Activated CD4-positive, alpha-beta T cell treated with anti-CD3 and anti-CD28 coated beads for 36 hours (primary cell): ENCODE measurements at regions not wholly inside any gene's neighbourhood (a gene's known extent, or its start where the extent isn't known, plus 50 kb on each side); places are given as distances from the start of the nearest gene placed in this dataset.
"Not testable (repeated sequence)": the region's sequence is repeated elsewhere in the genome, so short reads cannot be mapped to it uniquely, and the experiment has no call there.

ENCODE experiments used
- ATAC-seq: fragments of 200-7000 bp; cut with Tn5 transposase; one replicate; pipeline ENCODE4 v1.10.0; 2021; ENCODE audit warnings: mild to moderate bottlenecking, moderate library complexity
- CTCF ChIA-PET: fragments of 350-600 bp; sonication (Branson Sonifier 250); formaldehyde crosslinking; loops from one replicate; lab custom pipeline; 2021; ENCODE audit warnings: antibody characterized with exemption; lab: Charles Lee
- POLR2A ChIA-PET: fragments of 350-600 bp; sonication (Branson Sonifier 250); formaldehyde crosslinking; loops from one replicate; lab custom pipeline; 2021; ENCODE audit warnings: antibody characterized with exemption, inconsistent platforms; lab: Charles Lee
- DNase-seq: peaks from one replicate; pipeline ENCODE4 v3.0.0-alpha.2; 2020
- H3K27ac Mint-ChIP-seq: one replicate; pipeline ENCODE4 v1.8.0; 2021; ENCODE audit warnings: mixed read lengths
- H3K27me3 Mint-ChIP-seq: one replicate; pipeline ENCODE4 v1.8.0; 2021; ENCODE audit warnings: mixed read lengths
- H3K36me3 Mint-ChIP-seq: one replicate; pipeline ENCODE4 v1.8.0; 2021; ENCODE audit warnings: low read depth, mixed read lengths
- H3K4me1 Mint-ChIP-seq: one replicate; pipeline ENCODE4 v1.8.0; 2021; ENCODE audit warnings: mixed read lengths
- H3K4me3 Mint-ChIP-seq: one replicate; pipeline ENCODE4 v1.8.0; 2021; ENCODE audit warnings: mild to moderate bottlenecking, moderate library complexity, mixed read lengths
- H3K9me3 Mint-ChIP-seq: one replicate; pipeline ENCODE4 v1.8.0; 2021; ENCODE audit warnings: low read depth, mixed read lengths
- intact Hi-C, 2 experiments: fragments of 100-400 bp; cut with DNase I in 1 of 2; cut with micrococcal nuclease in 1 of 2; formaldehyde crosslinking; loops; one replicate each; pipeline versions ENCODE4 v1.14.2 to v1.15.1; 2022 to 2024; cut with DNase I, micrococcal nuclease

DNA sequence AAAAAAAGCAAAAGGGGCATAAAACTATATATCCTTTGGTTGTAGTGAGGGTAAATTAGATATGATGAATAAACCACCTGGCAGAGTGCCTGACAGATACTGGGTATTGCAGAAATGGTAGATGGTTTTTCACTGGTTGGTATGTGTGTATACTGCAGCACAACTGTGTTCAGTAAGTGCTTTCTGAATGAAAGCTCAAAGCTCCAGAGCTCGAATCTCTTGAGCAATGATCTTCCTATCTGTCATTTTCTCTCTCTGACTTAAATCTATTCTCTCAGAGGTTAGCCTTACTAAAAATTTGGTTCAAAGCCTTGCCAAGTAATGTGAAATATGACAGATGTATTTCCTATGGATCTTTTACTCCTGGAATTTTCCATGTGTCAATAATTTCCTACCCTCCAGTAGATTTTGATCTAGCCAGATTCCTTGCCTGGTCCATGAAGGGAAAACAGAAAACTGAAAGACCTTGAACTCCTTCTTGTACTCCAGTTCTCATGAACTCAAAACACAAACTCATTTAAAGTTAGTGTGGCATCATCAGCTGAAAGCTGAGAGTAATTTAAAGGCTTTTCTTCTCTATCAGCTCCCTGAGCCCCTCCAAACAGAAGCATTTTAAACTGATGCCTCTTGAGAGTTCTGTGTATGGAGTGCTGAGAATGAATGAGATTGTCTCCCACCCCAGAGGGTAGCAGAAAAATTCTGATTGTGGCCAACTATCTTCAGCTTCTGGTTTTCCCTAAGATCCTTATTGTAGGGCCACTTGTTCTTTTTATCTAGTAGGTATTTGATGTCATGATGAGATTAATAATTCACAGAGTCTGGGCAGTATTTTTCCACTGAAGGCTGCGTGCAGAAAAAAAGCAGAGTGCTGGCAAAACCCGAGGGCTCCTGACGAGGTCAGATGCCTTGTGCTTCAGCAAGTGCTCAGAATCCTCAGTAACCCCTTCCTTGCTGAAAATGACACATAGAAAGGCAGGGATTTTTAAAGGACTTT is 363.4 kb upstream of the BOD1L1 start:
- H3K27ac Mint-ChIP-seq = no peak overlapping the region
- no peaks in the 10 kb centered on the region for H3K27me3 Mint-ChIP-seq
- DNase-seq (no peak), ATAC-seq (no peak)
- no peak overlapping the region for H3K4me3 Mint-ChIP-seq
- no peaks in the 10 kb centered on the region for H3K4me1 Mint-ChIP-seq
- intact Hi-C loops = no loop called here
- H3K9me3 Mint-ChIP-seq = no peaks in the 10 kb centered on the region
- H3K36me3 Mint-ChIP-seq = no peaks in the 10 kb centered on the region
- ChIA-PET POLR2A (no interaction called here), CTCF (no interaction called here)

DNA sequence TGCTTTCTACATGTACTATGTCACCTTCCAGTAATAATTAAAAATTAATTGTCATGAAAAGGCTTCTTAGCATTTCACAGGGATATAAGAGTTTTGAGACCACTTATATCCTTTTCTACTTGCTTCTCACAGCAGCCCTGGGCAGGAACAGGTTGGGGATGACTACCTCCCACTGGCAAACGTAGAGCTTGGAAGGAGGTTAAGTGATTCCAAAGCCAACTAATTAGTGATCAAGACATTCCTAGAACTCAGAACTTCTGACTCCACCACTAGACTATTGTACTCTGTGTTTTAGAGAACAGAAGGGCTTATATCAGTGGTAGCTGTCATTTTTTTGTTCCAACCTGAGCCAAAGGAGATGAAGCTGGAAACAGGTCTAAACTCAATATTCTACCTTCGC is 364.5 kb upstream of the BOD1L1 start:
- ATAC-seq (no peak), DNase-seq (no peak)
- POLR2A ChIA-PET = no interaction called here
- Mint-ChIP-seq H3K27me3 (no peaks in the 10 kb centered on the region), H3K4me1 (no peaks in the 10 kb centered on the region), H3K9me3 (no peaks in the 10 kb centered on the region), H3K36me3 (no peaks in the 10 kb centered on the region), H3K4me3 (no peak overlapping the region), H3K27ac (no peak overlapping the region)
- CTCF ChIA-PET = no interaction called here
- intact Hi-C loops = no loop called here

DNA sequence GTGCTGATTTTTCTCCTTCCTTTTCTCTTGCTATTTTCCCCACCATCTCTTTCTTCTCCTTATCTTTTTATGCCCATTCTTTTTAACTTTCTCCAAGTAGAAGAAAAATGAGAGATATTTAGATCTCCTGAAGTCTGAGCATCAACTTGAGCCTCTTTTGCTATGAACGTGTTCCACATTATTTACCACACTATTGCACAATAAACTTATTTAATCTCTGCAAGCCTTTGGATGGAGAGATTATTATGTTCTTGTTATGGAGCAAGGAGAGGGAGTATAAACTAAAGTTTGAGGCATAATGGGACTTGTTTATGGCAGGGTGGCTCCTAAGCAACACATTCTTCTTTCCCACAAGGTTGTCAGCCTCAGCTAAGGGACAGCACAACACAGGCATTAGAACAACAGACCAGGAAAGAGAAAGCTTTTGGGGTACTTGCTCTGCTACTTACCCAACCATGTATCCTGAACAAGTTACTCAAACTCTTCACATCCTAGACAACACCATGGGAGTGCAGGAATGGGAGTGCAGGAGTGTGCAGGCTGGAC is 365.5 kb upstream of the BOD1L1 start:
- intact Hi-C loops = no loop called here
- Mint-ChIP-seq H3K4me3 (no peak overlapping the region), H3K27ac (no peak overlapping the region), H3K27me3 (no peaks in the 10 kb centered on the region), H3K36me3 (no peaks in the 10 kb centered on the region), H3K9me3 (no peaks in the 10 kb centered on the region), H3K4me1 (no peaks in the 10 kb centered on the region)
- ATAC-seq (no peak), DNase-seq (no peak)
- ChIA-PET POLR2A (no interaction called here), CTCF (interaction anchor here (0.6 kb wide), 1 partner anchor 8 kb away, joined by 4 read pairs; no protein-coding TSS in a partner anchor)

DNA sequence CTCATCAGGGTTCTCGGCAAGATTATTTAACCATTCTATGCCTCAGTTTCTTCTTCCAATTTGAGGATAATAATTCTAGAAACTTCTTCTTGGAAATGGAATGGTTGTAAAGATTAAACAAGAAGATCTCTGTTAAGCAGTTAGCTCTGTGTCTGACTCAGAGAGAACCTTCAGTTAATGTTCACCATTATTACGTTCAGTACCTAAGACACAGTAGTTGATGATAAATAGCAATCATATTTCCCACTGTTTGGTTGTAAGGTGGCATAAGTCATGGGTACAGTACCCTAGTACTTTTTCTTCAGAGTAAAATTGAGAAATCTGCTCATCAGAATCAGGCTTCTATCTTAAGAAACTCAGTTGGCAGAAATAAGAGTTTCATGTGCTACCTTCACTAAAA is 366.5 kb upstream of the BOD1L1 start:
- no peaks in the 10 kb centered on the region for H3K27me3 Mint-ChIP-seq
- H3K9me3 Mint-ChIP-seq = no peaks in the 10 kb centered on the region
- DNase-seq (no peak), ATAC-seq (no peak)
- H3K36me3 Mint-ChIP-seq = no peaks in the 10 kb centered on the region
- H3K4me1 Mint-ChIP-seq = no peaks in the 10 kb centered on the region
- CTCF ChIA-PET = no interaction called here
- no peak overlapping the region for H3K4me3 Mint-ChIP-seq
- POLR2A ChIA-PET = no interaction called here
- intact Hi-C loops = no loop called here
- H3K27ac Mint-ChIP-seq = no peak overlapping the region

GRCh38 chr4:13998850-13999445 is 371.4 kb upstream of the BOD1L1 start:
- Mint-ChIP-seq H3K27me3 (no peaks in the 10 kb centered on the region), H3K4me3 (no peak overlapping the region), H3K27ac (no peak overlapping the region), H3K4me1 (no peaks in the 10 kb centered on the region), H3K36me3 (no peaks in the 10 kb centered on the region), H3K9me3 (peaks cover 14% of the 10 kb centered on the region)
- CTCF ChIA-PET = no interaction called here
- intact Hi-C loops = no loop called here
- POLR2A ChIA-PET = no interaction called here
- ATAC-seq (no peak), DNase-seq (no peak)

DNA sequence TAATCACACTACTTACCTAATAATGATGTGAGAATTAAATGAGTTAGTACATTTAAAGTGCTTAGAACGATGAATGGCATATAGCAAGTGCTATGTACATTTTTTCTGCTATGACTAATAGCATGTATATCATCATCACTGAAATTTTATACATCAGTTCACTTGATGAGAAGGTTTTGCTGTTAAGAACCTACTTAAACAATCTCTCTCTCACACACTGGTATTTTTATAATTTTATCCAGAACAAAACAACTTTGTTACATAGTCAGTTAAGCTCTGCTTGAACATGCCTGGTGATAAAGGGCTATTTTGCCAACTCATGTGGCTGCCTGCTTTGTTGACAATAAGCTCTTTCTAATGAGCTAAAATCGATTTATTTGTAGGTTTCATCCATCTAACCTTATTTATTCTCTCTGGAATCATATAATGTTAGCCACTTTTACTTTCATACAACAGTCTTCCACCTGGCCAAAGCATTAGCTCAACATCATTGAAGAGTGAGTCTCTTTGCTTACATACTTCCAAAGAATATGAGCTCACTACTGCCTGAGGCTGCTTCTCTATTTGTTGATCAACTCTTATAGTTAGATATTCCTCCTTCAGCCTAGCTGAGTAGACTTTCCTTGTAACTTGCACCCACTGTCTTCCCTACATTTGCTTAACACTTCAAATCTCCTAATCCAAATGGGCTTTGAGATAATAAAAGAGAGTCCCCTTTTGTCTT is 372.7 kb upstream of the BOD1L1 start:
- intact Hi-C loops = no loop called here
- Mint-ChIP-seq H3K9me3 (peaks cover 14% of the 10 kb centered on the region), H3K4me1 (no peaks in the 10 kb centered on the region), H3K27me3 (no peaks in the 10 kb centered on the region), H3K36me3 (no peaks in the 10 kb centered on the region), H3K4me3 (no peak overlapping the region), H3K27ac (no peak overlapping the region)
- DNase-seq (no peak), ATAC-seq (no peak)
- ChIA-PET POLR2A (no interaction called here), CTCF (no interaction called here)

DNA sequence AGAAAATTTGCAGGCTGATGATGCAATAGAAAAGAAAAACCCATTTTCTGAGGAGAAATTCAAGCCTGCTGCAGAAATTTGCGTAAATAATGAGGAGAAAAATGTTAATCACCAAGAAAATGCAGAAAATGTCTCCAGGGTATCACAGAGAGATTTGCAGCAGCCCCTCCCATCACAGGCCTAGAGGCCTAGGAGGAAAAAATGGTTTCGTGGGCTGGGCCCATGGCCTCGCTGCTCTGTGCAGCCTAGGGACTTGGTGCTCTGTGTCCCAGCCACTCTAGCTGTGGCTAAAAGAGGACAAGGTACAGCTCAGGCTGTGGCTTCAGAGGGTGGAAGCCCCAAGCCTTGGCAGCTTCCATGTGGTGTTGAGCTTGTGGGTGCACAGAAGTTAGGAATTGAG is 374.8 kb upstream of the BOD1L1 start:
- H3K27me3 Mint-ChIP-seq, POLR2A ChIA-PET, intact Hi-C loops, DNase-seq, H3K27ac Mint-ChIP-seq, H3K36me3 Mint-ChIP-seq, H3K4me1 Mint-ChIP-seq, ATAC-seq, CTCF ChIA-PET, H3K4me3 Mint-ChIP-seq: not testable (repeated sequence)
- H3K9me3 Mint-ChIP-seq = peaks cover 14% of the 10 kb centered on the region

- no peaks in the 10 kb centered on the region for H3K36me3 Mint-ChIP-seq
Observed at GRCh38 chr4:14008494-14008893, 381.0 kb upstream of the BOD1L1 start.

DNA sequence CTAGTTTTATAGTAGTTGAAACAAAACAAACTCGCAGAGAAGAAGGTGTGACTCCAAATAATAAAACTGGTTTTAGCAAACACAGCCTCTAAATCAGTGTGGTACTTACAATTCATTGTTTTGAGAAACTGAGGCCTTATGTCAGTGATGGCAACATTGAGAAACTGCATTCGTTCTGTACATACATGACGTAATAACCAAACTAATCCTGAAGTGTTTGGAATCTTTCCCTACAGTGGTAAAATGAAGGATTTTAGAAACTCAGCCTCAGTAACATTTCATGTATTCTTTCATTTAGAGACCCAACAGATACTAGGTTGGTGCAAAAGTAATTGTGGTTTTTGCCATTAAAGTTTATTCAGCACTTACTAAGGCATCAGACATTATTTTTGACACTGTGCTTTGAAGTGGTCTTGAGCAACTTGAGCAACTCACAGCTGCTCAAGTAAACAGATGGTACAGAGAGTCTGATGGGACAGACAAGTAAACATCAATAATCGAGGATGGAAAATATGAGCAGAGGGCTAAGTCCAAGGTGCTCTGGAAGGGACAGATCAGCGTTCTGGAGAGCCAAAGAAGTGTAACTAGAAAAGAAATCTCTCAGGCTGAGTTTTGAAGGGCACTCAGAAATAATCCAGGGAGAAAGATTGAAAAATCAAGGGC is 390.8 kb upstream of the BOD1L1 start:
- ATAC-seq (no peak), DNase-seq (no peak)
- peaks cover 5% of the 10 kb centered on the region for H3K9me3 Mint-ChIP-seq
- ChIA-PET CTCF (no interaction called here), POLR2A (no interaction called here)
- H3K36me3 Mint-ChIP-seq = no peaks in the 10 kb centered on the region
- H3K27ac Mint-ChIP-seq = no peak overlapping the region
- H3K4me3 Mint-ChIP-seq = no peak overlapping the region
- intact Hi-C loops = no loop called here
- no peaks in the 10 kb centered on the region for H3K4me1 Mint-ChIP-seq
- H3K27me3 Mint-ChIP-seq = no peaks in the 10 kb centered on the region

More at GRCh38 chr4:14008494-14008893, 381.0 kb upstream of the BOD1L1 start:
- ATAC-seq (no peak), DNase-seq (no peak)
- peaks cover 4% of the 10 kb centered on the region for H3K9me3 Mint-ChIP-seq
- intact Hi-C loops = no loop called here
- POLR2A ChIA-PET = no interaction called here
- CTCF ChIA-PET = no interaction called here
- H3K4me3 Mint-ChIP-seq = no peak overlapping the region
- H3K4me1 Mint-ChIP-seq = no peaks in the 10 kb centered on the region
- no peak overlapping the region for H3K27ac Mint-ChIP-seq
- no peaks in the 10 kb centered on the region for H3K27me3 Mint-ChIP-seq

DNA sequence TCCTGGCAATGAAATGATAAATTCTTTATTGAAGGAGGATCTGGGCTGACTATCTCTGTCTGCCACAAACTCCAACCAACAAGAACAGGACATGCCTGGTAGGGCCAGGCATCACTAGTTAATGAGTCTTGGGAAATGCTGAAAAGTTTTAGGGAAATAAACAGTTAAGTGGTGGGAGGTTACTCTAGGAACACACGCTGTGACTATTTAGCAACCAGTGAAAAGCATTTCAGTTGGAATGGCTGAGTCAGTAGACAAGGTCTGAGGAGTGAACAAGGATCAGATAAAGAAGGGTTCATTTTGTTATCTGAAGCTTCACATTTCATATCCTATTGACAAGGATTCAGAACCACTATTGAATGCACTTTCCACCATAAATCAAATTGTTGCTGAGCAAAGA is 394.9 kb upstream of the BOD1L1 start:
- POLR2A ChIA-PET = no interaction called here
- Mint-ChIP-seq H3K4me1 (no peaks in the 10 kb centered on the region), H3K4me3 (no peak overlapping the region), H3K27me3 (no peaks in the 10 kb centered on the region), H3K36me3 (no peaks in the 10 kb centered on the region), H3K27ac (no peak overlapping the region), H3K9me3 (no peaks in the 10 kb centered on the region)
- DNase-seq (no peak), ATAC-seq (no peak)
- CTCF ChIA-PET = no interaction called here
- intact Hi-C loops = no loop called here

- intact Hi-C loops = no loop called here
- Mint-ChIP-seq H3K4me1 (no peaks in the 10 kb centered on the region), H3K9me3 (no peaks in the 10 kb centered on the region), H3K36me3 (no peaks in the 10 kb centered on the region), H3K4me3 (no peak overlapping the region), H3K27ac (no peak overlapping the region), H3K27me3 (no peaks in the 10 kb centered on the region)
- POLR2A ChIA-PET = no interaction called here
- CTCF ChIA-PET = no interaction called here
- DNase-seq (no peak), ATAC-seq (no peak)
Observed at GRCh38 chr4:14023036-14023435, 395.5 kb upstream of the BOD1L1 start.
